ENCODE measurements at regions not wholly inside any gene's neighbourhood (a gene's known extent, or its start where the extent isn't known, plus 50 kb on each side); places are given as distances from the start of the nearest gene placed in this dataset.

- TF ChIP-seq CTCF (conservative IDR thresholded peaks at IDR 0.05 in 1 of 2, IDR thresholded peaks at IDR 0.05 in 1 of 2; ENCODE audit: extremely low read depth in 1 of 2, insufficient read depth in 1 of 2, low read depth in 1 of 2, low read length in 2 of 2) (no peak), EZH2 (IDR thresholded peaks at IDR 0.05; ENCODE audit: borderline replicate concordance, low read length) (no peak)
Observed at GRCh38 chr18:68555879-68556301, 159.0 kb downstream of the TMX3 start.

Measured in mammary epithelial cell (primary cell).